MM.1S (cell line): ENCODE measurements at regions not wholly inside any gene's neighbourhood (a gene's known extent, or its start where the extent isn't known, plus 50 kb on each side); places are given as distances from the start of the nearest gene placed in this dataset.

Source experiments
- DNase-seq: peaks from one replicate; pipeline ENCODE4 v3.0.0-alpha.2; 2015
- H2AFZ ChIP-seq: fragments of 300-600 bp; sonication (generic); 2 replicates; pipeline ENCODE4 v1.6.0; 2016; ENCODE audit warnings: antibody characterized with exemption, low read length
- H3F3A ChIP-seq: fragments of 300-600 bp; sonication (generic); 2 replicates; pipeline ENCODE4 v1.6.1; 2016; ENCODE audit warnings: mild to moderate bottlenecking, antibody characterized with exemption, low read length, moderate library complexity, mixed read lengths; ENCODE audit not compliant: insufficient read depth
- H3K27ac ChIP-seq: fragments of 300-600 bp; sonication (generic); 2 replicates; pipeline ENCODE4 v1.5.1; 2016; ENCODE audit warnings: mild to moderate bottlenecking, low read length
- H3K27me3 ChIP-seq: fragments of 300-600 bp; sonication (generic); replicated peaks from 2 replicates; pipeline ENCODE4 v1.6.0; 2016; ENCODE audit warnings: low read length; ENCODE audit not compliant: insufficient read depth
- H3K36me3 ChIP-seq: fragments of 300-600 bp; sonication (generic); replicated peaks from 2 replicates; pipeline ENCODE4 v1.6.1; 2016; ENCODE audit warnings: mild to moderate bottlenecking, low read length, mixed read lengths; ENCODE audit not compliant: insufficient read depth
- H3K4me1 ChIP-seq: fragments of 300-600 bp; sonication (generic); 2 replicates; pipeline ENCODE4 v1.6.1; 2016; ENCODE audit warnings: low read length, mixed read lengths
- H3K4me2 ChIP-seq: fragments of 300-600 bp; sonication (generic); 2 replicates; pipeline ENCODE4 v1.6.0; 2016; ENCODE audit warnings: low read depth, low read length
- H3K4me3 ChIP-seq: fragments of 300-600 bp; sonication (generic); 2 replicates; pipeline ENCODE4 v1.5.1; 2016; ENCODE audit warnings: low read length, mixed read lengths
- H3K79me2 ChIP-seq: fragments of 300-600 bp; sonication (generic); 2 replicates; pipeline ENCODE4 v1.6.1; 2016; ENCODE audit warnings: mixed run types, low read length, mixed read lengths
- H3K9ac ChIP-seq: fragments of 300-600 bp; sonication (generic); 2 replicates; pipeline ENCODE4 v1.6.1; 2016; ENCODE audit warnings: low read length, mixed read lengths
- H3K9me2 ChIP-seq: fragments of 300-600 bp; sonication (generic); replicated peaks from 2 replicates; pipeline ENCODE4 v1.6.1; 2016; ENCODE audit warnings: mild to moderate bottlenecking, low read length, mixed read lengths; ENCODE audit not compliant: insufficient read depth
- H3K9me3 ChIP-seq: fragments of 300-600 bp; sonication (generic); replicated peaks from 2 replicates; pipeline ENCODE4 v1.6.1; 2016; ENCODE audit warnings: mild to moderate bottlenecking, low read length, mixed read lengths; ENCODE audit not compliant: insufficient read depth
- H4K20me1 ChIP-seq: fragments of 300-600 bp; sonication (generic); 2 replicates; pipeline ENCODE4 v1.6.1; 2016; ENCODE audit warnings: mild to moderate bottlenecking, low read length, moderate library complexity, mixed read lengths; ENCODE audit not compliant: insufficient read depth
- CTCF ChIP-seq: fragments of 300-600 bp; sonication (generic); IDR thresholded peaks from 2 replicates; pipeline ENCODE4 v1.5.1; 2016; ENCODE audit warnings: antibody characterized with exemption, low read length, mixed read lengths
- EZH2 ChIP-seq: fragments of 300-600 bp; sonication (generic); optimal IDR thresholded peaks from 2 replicates; pipeline ENCODE3; 2017; ENCODE audit warnings: low read depth, mild to moderate bottlenecking, antibody characterized with exemption, low read length, mixed read lengths
- EZH2phosphoT487 ChIP-seq: fragments of 300-600 bp; sonication (generic); IDR thresholded peaks from 2 replicates; pipeline ENCODE4 v1.6.1; 2018; ENCODE audit warnings: antibody characterized with exemption, low read length

- no peaks in the 10 kb centered on the region for H3F3A ChIP-seq
- H3K9ac ChIP-seq, result no peak overlapping the region
- no peaks in the 10 kb centered on the region for H3K9me3 ChIP-seq
- no peaks in the 10 kb centered on the region for H3K27me3 ChIP-seq
- no peaks in the 10 kb centered on the region for H4K20me1 ChIP-seq
- H3K79me2 ChIP-seq, result no peaks in the 10 kb centered on the region
- H2AFZ ChIP-seq, result no peak overlapping the region
- H3K4me1 ChIP-seq, result no peaks in the 10 kb centered on the region
- no peak for DNase-seq
- H3K36me3 ChIP-seq, result no peaks in the 10 kb centered on the region
- H3K27ac ChIP-seq, result no peak overlapping the region
- no peak overlapping the region for H3K4me3 ChIP-seq
- H3K9me2 ChIP-seq, result no peaks in the 10 kb centered on the region
- H3K4me2 ChIP-seq, result no peak overlapping the region
- TF ChIP-seq EZH2phosphoT487 (no peak), EZH2 (no peak), CTCF (no peak)
Measured at GRCh38 chr1:168875831-168876230, 146.8 kb upstream of the DPT start.

- DNase-seq, result no peak
- Histone ChIP-seq H3F3A (no peaks in the 10 kb centered on the region), H3K9me3 (no peaks in the 10 kb centered on the region), H3K79me2 (no peaks in the 10 kb centered on the region), H3K9ac (no peak overlapping the region), H3K4me1 (no peaks in the 10 kb centered on the region), H3K27me3 (no peaks in the 10 kb centered on the region), H4K20me1 (no peaks in the 10 kb centered on the region), H3K36me3 (no peaks in the 10 kb centered on the region), H3K4me3 (no peak overlapping the region), H3K9me2 (no peaks in the 10 kb centered on the region), H3K27ac (no peak overlapping the region), H2AFZ (no peak overlapping the region), H3K4me2 (no peak overlapping the region)
- TF ChIP-seq EZH2, result no peak
- TF ChIP-seq CTCF, result no peak
- TF ChIP-seq EZH2phosphoT487, result no peak
Measured at GRCh38 chr1:168876830-168877229, 147.8 kb upstream of the DPT start.

- H3K9ac ChIP-seq, result no peak overlapping the region
- no peak overlapping the region for H2AFZ ChIP-seq
- H3K27ac ChIP-seq, result no peak overlapping the region
- no peak for TF ChIP-seq EZH2phosphoT487
- no peak for TF ChIP-seq CTCF
- no peak for TF ChIP-seq EZH2
- H3K4me1 ChIP-seq, result no peaks in the 10 kb centered on the region
- no peaks in the 10 kb centered on the region for H3K36me3 ChIP-seq
- H4K20me1 ChIP-seq, result no peaks in the 10 kb centered on the region
- H3K9me2 ChIP-seq, result no peaks in the 10 kb centered on the region
- DNase-seq, result no peak
- H3K4me2 ChIP-seq, result no peak overlapping the region
- no peak overlapping the region for H3K4me3 ChIP-seq
- no peaks in the 10 kb centered on the region for H3F3A ChIP-seq
- no peaks in the 10 kb centered on the region for H3K9me3 ChIP-seq
- H3K27me3 ChIP-seq, result no peaks in the 10 kb centered on the region
- H3K79me2 ChIP-seq, result no peaks in the 10 kb centered on the region
Measured at GRCh38 chr1:168879896-168880734, 151.1 kb upstream of the DPT start.
